ENCODE measurements at regions not wholly inside any gene's neighbourhood (a gene's known extent, or its start where the extent isn't known, plus 50 kb on each side); places are given as distances from the start of the nearest gene placed in this dataset.
"Not testable (repeated sequence)": the region's sequence is repeated elsewhere in the genome, so short reads cannot be mapped to it uniquely, and the experiment has no call there.

DNA sequence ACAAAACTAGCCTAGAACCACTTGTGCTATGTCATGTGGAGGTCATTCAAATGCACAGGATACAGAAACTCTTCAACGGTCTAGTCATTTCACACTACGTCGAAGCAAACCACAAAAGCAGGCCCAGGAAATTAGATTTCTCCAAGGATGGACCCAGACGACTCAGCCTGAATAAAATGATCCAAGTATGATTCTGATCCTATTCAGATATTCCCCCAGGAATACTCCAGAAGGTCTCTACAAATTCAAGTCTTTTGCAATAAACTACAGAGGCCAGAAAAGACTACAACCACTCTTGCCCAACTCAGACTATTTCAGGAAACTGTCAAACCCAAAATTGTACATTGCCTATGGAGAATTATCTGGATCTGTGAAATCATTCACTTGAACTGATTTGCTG is 422.5 kb downstream of the METTL4 start:
- no peak overlapping the region for H3K4me3 ChIP-seq (ENCODE audit: control insufficient read depth, low read depth, low read length)
- TF ChIP-seq, protein P1, sequence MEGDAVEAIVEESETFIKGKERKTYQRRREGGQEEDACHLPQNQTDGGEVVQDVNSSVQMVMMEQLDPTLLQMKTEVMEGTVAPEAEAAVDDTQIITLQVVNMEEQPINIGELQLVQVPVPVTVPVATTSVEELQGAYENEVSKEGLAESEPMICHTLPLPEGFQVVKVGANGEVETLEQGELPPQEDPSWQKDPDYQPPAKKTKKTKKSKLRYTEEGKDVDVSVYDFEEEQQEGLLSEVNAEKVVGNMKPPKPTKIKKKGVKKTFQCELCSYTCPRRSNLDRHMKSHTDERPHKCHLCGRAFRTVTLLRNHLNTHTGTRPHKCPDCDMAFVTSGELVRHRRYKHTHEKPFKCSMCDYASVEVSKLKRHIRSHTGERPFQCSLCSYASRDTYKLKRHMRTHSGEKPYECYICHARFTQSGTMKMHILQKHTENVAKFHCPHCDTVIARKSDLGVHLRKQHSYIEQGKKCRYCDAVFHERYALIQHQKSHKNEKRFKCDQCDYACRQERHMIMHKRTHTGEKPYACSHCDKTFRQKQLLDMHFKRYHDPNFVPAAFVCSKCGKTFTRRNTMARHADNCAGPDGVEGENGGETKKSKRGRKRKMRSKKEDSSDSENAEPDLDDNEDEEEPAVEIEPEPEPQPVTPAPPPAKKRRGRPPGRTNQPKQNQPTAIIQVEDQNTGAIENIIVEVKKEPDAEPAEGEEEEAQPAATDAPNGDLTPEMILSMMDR (IDR thresholded peaks at IDR 0.05; ENCODE audit: control insufficient read depth, insufficient read depth, low read depth, low read length, missing control alignments), result no peak
- no peak for DNase-seq (ENCODE audit: low read depth)

DNA sequence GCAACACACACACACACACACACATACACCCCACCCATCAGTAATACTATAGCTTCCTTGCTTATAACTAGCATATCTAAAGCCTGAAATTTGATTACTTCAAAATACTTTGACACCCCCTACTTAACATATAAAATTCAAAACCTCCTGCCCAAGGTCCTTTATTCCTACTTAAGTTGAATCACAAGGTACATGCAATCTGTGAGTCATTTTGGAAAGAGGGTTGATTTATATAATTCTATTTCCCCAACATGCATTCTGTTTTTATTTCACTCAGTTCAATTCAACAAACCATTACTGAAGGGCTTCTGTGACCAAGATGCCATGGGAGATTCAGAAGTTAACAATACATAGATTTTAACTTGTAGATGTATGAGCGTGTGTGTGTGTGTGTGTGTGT is 420.7 kb downstream of the METTL4 start:
- DNase-seq (ENCODE audit: low read depth), result no peak
- H3K4me3 ChIP-seq (ENCODE audit: control insufficient read depth, low read depth, low read length), result no peak overlapping the region
- TF ChIP-seq, protein P1 (IDR thresholded peaks at IDR 0.05; ENCODE audit: control insufficient read depth, insufficient read depth, low read depth, low read length, missing control alignments), result no peak

DNA sequence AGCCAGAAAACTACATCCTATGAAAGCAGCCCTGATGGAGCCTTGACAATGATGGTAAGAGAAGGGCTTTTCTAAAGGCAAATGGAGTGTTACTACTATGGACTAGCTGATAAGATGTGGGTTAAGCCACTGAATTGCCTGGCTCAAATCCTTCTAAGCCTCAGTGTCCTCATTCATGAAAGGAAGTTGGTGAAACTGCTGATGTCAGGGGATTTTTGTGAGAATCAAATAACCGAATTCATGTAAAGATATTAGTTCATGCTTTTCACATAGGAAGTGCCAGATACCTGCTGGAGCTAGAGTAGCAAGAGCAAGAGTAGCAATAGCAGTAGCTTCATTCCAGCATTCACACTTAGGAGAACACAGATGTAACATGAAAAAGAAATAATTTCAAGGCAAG is 417.0 kb downstream of the METTL4 start:
- H3K4me3 ChIP-seq (ENCODE audit: control insufficient read depth, low read depth, low read length), result no peak overlapping the region
- DNase-seq (ENCODE audit: low read depth), result no peak
- TF ChIP-seq, protein P1 (IDR thresholded peaks at IDR 0.05; ENCODE audit: control insufficient read depth, insufficient read depth, low read depth, low read length, missing control alignments), result no peak

DNA sequence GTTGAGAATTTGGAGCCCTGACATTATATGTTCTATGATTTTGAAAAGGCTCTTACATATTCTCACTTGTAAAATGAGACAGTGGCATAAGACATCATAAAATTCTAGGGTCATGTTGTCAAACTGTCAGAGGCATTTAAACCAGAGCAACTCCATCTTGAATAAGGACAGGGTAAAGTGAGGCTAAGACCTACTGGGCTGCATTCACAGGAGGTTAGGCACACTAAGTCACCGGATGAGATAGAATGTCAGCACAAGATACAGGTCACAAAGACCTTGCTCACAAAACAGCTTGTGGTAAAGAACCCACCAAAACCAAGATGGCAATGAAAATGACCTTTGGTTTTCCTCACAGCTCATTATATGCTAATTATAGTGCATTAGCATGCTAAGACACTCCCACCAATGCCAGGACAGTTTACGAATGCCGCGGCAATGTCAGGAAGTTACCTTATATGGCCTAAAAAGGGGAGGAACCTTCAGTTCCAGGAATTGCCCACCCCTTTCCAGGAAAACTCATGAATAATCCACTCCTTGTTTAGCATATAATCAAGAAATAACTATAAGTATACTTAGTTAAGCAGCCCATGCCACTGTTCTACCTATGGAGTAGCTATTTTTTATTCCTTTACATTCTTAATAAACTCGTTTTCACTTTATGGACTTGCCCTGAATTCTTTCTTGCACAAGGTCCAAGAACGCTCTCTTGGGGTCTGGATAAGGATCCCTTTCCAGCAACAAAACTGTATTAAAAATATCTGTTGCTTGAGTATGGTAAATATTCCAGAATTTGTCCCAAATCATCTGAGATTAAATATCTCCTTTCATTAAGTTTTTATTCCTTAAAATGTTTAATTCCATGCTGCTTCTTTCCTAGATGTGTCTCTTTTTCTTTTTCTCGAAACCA is 406.4 kb downstream of the METTL4 start:
- H3K4me3 ChIP-seq (ENCODE audit: control insufficient read depth, low read depth, low read length), result no peak overlapping the region
- TF ChIP-seq, protein P1 (IDR thresholded peaks at IDR 0.05; ENCODE audit: control insufficient read depth, insufficient read depth, low read depth, low read length, missing control alignments), result no peak
- no peak for DNase-seq (ENCODE audit: low read depth)

DNA sequence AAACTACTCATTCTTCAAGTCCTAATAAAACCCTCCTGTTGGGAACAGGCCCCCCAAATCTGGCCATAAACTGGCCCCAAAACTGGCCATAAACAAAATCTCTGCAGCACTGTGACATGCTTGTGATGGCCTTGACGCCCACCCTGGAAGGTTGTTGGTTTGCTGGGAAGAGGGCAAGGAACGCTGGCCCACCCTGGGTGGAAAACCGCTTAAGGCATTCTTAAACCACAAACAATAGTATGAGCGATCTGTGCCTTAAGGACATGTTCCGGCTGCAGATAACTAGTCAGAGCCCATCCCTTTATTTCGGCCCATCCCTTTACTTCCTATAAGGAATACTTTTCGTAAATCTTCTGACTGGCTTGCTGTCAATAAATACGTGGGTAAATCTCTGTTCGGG is 404.4 kb downstream of the METTL4 start:
- DNase-seq (ENCODE audit: low read depth); H3K4me3 ChIP-seq (ENCODE audit: control insufficient read depth, low read depth, low read length): not testable (repeated sequence)

DNA sequence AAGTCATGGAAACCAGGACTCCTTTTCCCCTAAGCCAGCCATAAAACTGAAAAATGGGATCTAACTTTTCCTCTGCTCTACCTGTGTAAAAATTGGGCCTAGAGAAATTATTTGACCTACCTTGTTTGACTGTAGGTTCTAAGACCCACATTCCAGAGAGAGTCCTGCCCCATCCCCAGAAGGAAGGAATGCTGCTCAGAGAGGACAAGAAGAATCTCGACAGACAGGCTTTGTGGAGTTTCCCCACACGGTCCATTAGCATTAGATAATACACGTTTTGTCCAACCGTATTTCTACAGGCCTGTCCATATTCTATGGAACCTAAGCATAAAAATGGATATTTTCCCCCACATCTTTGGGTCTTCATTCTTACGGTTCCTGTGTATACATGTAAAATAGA is 403.3 kb downstream of the METTL4 start:
- H3K4me3 ChIP-seq (ENCODE audit: control insufficient read depth, low read depth, low read length), result no peak overlapping the region
- no peak for DNase-seq (ENCODE audit: low read depth)
- TF ChIP-seq, protein P1 (IDR thresholded peaks at IDR 0.05; ENCODE audit: control insufficient read depth, insufficient read depth, low read depth, low read length, missing control alignments), result no peak

DNA sequence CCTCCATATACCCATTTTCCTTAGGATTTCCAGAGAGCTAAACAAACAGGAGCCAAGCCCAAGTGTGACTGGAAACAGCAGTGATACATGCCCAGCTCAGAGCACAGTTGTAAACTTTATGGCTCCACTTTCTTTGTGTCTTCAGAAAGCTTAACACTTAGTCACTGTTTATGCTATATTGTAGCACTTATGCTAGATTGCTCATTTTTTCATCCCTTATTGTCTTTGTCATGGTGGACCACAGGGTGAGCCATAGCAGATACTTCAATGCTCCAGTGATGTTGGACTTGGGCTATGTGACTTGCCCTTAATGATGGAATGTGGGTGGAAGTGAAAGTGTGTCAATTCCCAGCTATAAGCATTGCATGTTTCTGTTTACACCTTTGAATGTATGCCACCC is 401.6 kb downstream of the METTL4 start:
- TF ChIP-seq, protein P1 (IDR thresholded peaks at IDR 0.05; ENCODE audit: control insufficient read depth, insufficient read depth, low read depth, low read length, missing control alignments), result no peak
- H3K4me3 ChIP-seq (ENCODE audit: control insufficient read depth, low read depth, low read length), result no peak overlapping the region
- DNase-seq (ENCODE audit: low read depth), result no peak

Measured in AG09309 (cell line).